GM18519 (cell line): ENCODE measurements at regions not wholly inside any gene's neighbourhood (a gene's known extent, or its start where the extent isn't known, plus 50 kb on each side); places are given as distances from the start of the nearest gene placed in this dataset.
A peak's percentile ranks its signal among the peaks of the same experiment; 100 is the strongest.
"Not testable (repeated sequence)": the region's sequence is repeated elsewhere in the genome, so short reads cannot be mapped to it uniquely, and the experiment has no call there.

Source experiments
- ATAC-seq: cut with Tn5 transposase; IDR thresholded peaks from one replicate; pipeline ENCODE4 v1.9.1; 2021; ENCODE audit warnings: mild to moderate bottlenecking, moderate library complexity; ENCODE audit not compliant: unreplicated experiment, low FRiP score

DNA sequence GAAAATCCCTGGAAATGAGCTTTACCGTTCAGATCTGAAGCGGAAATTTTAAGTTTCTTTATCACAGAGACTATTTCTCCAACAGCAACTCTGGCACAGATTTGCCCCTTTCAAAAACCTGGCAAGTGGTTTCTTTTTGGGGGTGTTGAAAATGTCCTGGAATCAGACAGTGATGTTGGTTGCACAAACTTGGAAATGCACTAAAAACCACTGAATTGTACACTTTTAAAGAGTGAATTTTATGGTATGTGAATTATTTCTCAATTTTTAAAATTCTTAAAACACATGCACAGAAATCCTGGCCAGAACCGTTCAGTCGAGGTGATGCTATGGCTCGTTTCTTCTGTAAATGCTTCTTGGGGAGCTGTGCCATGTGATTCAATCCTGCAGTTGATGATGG is 121.2 kb upstream of the RBPJ start:
- ATAC-seq = no peak

DNA sequence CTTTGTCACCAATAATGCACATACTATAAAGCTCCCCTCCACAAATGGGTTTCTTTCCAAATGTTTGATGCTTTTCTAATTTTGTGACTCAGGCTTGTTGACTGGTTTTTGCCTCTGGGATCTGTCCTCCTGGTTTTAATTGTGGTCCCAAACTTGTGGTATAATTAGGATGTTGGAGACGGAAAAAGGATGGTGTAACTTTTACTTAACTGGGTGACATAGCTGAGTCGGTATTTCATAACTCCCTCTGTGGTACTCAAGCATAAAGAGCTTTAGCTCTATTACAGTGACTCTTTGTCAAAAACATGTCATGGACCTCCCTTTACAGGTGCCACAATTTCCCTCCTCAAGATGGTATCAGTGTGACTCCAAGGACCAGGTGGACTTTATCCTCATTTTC is 119.7 kb upstream of the RBPJ start:
- ATAC-seq = no peak

DNA sequence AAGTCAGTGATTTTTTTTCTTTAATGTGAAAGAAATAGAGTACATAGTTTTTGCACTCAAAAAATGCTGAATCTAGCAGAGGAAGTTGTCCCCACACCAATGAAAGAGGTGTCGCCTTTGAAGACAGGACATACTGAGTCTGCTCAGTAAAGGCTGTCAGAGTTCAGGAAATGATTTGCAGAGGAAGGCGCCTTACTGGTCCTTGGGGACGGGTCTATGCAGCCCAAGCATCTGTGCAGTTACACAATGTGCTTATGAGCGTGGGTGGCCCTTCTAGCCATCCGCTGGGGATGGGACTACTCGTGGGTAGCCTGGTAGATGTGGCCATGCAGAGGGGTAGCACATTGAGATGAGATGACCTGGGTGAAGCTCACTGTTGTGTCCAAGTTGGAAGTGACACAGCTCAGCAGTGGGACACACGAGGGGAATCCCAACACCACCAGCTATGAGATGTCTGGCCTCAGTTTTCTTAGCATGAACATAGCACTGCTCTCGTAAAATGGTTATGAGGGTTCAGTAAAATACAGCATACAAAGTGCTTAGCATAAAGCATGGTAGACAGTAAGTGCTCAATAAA is 116.5 kb upstream of the RBPJ start:
- no peak for ATAC-seq

DNA sequence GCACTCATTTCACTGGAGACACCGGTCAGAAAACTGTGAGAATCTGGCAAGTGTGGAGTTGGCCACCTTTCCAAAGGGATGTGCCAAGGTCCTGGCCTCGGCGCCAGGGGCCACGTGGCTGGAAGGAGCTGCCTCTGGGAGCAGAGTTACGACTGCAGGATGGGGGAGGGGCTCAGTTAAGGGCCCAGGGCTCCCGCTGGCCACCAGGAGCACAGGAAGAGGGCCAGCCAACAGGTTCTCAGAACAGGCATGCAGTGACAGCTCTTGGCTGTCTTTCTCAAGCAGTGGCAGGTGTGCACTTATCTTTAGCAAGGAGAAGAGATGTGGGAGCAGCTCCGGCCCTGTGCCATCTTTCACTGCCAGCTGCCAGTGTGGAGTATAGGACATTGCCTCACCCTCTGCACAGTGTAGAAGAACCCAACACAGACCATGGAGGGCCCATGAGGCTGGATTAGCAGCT is 115.9 kb upstream of the RBPJ start:
- ATAC-seq = no peak

DNA sequence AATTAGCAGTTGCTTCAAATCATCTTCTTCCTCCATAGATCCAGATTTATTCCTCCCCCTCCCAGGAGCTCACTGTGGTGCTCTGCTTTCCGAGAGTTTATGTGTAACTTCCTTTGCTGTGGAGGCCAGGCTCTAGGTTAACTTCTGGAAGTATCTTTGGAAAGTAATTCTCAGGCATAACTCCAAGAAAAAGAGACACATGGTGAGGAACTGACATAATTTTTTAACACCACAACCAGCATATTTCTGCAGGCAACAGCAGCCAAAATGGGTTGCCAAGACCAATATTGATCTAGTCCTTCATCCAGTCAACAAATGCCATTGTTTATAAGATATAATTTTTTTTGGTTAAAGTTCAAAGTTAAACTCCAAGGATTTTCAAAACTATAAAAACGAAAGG is 114.5 kb upstream of the RBPJ start:
- no peak for ATAC-seq

DNA sequence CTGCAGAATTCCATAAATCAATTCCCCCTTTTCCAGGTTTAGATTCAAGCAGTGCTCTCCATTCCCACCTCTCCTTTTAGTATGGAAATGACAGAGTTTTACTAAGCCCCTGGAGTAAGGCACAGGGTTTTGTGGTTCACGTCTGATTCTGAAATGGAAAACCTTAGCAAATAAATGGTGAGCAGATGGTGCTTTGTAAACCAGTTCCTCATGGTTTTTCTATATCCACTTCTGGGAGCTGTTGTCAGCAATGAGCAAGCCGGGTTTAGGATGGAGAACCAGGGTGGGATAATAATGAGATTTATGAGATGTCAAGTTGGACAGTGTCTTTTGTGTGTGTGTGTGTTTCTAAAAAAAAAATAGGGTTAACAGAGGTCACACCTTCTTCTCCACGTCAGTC is 113.8 kb upstream of the RBPJ start:
- ATAC-seq = no peak

DNA sequence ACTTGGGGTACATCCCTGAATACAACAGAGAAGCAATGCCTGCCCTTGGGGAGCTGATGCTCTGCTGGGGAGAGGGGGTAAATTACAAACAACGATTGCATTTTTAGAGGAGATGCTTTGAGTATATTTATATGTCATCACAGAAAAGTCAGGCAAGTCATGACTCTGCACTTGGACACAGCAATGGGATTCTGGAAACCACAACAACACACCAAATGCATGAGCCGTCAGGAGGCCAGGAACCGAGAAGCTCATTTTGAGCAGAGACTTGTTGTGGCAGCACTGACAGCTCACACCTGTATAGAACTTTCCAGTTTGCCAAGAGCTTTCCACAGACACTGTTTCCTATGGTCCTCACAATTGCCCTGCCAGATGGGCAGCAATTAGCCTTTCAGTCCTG is 113.2 kb upstream of the RBPJ start:
- no peak for ATAC-seq

DNA sequence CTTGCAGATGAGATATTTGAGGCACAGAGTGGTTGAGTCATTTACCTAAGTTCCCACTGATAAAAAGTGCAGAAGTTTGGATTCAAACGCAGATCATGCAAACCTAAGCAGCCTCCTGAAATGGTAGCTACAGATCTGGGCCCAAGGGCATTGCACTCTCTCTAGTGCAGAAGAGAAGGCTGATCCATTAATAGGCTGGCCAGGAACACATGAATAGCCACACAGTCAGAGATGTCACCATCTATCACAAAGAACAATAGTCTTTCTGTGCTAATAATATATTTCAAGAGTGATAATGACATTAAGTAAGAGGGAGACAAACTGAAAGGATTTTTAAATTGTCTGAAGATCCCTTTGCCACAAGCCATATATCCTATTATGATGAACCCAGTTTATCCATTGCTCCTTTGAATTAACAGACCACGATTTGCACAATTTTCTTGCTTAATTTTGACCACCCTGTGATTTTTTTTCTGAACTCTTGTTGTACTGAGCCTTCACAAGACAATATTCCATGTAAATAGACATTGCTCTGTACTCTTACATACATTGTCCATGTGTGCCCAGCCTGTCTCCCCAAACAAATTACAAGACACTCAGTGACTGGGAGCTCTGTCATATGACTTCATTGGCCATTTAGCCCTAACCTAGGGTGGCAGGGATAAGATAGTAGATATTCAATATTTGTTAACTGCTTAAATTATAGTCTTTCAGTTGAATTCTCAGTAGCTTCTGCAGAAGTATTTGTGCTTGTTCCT is 112.4 kb upstream of the RBPJ start:
- no peak for ATAC-seq

DNA sequence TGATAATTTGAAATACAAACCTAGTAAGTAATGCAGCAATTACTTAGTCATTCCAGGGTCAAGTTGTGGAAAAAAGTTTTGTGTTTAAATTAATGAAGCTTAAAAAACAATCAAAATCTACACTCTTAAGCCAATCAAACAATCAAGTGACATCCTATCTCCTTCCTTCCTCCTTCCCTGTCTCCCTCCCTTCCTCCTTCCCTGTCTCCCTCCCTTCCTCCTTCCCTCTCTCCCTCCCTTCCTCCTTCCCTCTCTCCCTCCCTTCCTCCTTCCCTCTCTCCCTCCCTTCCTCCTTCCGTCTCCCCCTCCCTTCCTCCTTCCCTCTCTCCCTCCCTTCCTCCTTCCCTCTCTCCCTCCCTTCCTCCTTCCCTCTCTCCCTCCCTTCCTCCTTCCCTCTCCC is 111.4 kb upstream of the RBPJ start:
- not testable (repeated sequence) for ATAC-seq

DNA sequence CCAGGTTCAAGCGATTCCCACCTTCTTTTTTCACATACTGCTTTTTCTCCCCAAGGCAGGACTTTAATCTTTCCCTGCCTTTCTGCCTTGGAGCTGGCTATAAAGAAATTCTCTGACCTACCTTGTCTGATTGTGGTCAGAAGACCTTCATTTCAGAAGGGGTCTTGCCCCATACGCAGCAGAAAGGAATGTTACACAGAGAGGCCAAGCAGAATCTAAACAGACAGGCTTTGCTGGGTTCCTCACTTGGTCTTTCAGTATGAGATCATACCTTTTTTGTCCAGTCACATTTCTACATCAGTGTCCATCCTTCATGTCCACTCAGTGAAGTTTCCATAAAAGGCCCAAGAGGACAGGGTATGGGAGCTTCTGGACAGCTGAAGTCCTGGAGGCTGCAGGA is 108.3 kb upstream of the RBPJ start:
- no peak for ATAC-seq

DNA sequence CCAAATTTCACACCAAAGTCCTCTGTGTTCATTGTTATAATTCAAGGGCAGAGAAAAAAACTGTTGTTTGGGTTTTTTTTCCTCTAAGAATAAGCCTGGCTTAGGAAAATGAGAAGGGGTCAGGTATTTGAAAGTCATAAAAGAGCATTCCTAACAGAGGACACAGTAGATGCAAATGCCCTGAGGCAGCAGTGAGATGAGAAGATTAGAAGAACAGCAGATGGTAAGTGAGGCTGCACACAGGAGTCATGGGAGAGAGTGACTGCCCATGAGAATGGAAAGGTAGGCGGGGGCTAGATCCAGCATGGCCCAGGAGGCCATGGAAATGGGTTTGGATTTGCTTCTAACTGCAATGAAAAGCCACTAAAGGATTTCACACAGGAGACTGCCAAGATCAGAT is 107.5 kb upstream of the RBPJ start:
- ATAC-seq = no peak

DNA sequence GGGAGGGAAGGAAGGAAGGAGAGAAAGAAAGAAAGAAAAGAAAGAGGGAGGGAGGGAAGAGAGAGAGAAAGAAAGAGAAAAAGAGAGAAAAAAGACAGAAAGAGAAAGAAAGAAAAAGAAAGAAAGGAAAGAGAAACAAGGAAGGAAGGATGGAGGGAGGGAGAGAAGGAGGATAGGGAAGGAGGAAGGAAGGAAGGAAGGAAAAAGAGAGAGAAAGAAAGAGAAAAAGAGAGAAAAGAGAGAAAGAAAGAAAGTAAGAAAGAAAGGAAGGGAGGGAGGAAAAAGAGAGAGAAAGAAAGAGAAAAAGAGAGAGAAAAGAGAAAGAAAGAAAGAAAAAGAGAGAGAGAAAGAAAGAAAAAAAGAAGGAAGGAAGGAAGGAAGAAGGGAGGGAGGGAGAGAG is 105.8 kb upstream of the RBPJ start:
- no peak for ATAC-seq

DNA sequence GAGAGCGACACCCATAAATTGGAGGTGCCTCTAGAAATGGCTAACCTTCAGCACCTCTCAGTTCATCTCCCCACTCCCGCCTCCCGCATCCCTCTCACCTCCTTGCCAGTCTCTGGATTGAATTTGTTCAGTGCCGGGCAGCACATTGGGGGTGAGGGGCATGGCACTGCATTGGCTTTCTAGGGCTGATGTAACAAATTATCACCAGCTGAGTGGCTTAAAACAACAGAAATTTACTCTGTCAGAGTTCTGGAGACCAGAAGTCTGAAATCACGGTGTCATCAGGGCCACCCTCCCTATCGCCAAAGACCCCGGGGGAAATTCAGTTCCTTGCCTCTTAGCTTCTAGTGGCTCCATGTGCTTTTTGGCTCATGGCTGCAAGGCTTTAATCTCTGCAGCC is 105.1 kb upstream of the RBPJ start:
- ATAC-seq = no peak

DNA sequence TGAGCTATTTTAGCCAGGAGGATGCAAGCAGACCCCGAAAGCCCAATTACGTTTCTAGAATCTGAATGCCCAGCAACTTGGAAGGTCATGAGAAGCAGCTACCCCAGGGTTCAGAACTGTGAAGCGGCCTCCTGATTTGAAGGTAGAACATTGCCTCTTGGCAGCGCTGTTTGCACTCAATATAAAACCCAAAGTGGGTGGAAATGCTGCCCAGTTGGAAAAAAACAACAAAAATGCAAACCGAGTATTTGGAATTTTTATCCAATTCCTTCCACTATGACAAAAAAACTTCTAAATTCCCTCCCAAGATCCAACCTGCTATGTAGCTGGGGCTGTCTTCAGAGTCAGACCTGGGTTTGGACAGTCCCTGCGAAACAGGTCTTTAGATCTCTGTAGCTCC is 103.3 kb upstream of the RBPJ start:
- ATAC-seq = no peak

DNA sequence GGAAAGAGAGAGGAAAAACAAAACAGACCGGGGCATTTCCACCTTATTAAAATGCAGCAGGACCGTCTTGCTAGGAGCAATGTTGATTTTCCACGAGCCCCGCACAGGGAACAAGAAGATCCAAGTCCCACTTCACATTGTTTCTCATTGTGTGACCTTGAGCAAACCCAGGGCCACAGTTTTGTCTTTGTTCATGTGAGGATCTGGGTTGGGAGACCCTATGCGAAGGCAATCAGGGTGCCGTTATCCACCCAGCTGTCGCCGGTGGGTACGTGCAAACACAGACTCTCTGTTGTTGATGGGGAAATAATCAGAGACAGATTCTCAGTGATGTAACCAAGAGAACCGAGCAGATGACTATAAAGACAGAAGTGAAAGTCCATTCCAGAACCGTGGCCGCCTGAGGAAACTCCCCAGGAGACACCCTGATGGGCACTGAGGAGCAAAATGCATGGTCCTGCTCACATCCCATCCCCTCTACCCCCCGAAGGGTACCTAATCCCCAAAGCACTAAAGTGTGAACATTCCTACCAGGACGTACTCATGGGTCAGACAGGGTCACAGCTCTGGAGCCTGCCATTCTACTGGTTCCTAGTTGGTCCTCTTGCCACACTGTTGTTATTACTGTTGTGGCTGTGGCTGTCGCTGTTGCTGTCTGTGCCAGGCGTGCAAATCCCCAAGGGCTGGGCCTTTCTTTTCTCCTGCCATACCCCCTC is 102.7 kb upstream of the RBPJ start:
- ATAC-seq = peak; percentile 84

DNA sequence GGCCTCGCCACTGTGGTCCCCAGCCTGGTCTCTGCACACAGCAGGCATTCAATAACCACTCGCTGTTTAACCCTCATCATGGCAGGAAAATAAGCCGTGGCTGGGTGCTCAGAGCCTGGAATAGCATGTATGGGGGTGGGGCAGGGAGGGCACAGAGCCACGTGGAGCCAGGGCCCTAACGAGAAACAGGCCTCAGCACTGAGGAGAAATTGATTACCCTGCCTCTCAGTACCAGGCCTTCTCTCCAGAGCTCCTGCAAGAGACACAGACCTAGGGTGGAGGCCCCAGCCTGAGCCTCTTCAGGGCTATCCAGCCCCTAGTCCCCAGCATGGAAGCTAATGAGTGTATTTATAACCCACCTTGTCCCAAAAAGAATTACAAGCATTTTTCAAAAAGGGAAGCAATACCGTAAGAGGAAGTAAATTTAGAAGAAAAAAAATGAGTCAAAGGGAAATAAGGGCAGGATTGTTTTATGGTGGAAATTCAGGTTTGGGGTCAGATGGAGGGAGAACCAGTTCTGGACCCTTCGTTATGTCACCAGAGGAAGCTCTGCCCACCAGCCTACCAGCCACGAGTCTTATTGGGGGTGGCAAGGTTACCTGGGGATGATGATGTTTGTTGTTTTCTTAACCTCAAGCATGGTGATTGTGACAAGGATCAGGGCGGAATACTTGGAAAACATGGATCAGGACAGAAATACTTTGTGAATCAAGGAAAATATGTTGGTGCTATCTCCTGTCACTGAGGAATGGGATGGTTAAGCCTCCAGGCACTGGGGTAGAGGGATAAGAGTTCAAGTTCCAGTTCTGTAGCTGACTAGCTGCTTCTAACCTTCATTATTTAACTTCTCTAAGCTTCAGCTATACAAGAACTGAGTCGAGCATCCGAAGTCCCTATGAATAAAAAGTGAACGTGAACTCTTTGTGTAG is 101.9 kb upstream of the RBPJ start:
- ATAC-seq = peak; percentile 12

DNA sequence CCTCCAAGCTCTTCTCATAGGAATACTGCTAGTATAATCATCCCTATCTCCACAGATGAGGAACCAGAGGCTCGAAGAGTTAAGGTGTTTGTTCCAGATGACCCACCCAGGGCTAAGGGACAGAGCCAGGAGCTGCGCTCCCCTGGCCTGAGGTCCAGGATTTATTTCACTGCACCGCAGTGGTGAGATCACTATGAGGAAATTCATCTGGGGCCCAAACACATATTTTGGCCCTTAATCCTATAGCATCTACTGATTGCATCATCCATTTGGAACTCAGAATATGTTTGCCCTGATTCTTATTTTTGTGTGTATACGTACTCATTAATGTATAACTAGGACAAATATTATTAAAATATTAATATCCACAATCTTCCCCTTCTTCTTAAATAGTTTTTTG is 100.1 kb upstream of the RBPJ start:
- ATAC-seq = no peak

DNA sequence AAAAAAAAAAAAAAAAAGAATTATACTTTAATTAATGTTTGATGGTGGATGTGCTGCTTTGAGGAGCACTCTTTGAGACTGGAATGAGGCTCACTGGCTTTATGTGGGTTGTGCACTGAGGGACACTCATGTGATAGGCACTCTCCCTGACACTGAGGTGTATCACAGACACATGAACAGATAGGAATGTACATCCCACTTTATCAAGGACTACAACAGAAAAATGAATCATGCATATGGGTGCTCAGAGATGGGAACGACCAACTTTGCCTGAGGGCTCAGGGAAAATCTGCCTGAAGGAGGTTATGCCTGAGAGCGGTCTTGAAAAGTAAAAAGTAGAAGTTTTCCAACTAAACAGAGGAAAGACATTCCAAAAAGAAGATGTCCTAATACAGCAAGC is 97.7 kb upstream of the RBPJ start:
- ATAC-seq = no peak

DNA sequence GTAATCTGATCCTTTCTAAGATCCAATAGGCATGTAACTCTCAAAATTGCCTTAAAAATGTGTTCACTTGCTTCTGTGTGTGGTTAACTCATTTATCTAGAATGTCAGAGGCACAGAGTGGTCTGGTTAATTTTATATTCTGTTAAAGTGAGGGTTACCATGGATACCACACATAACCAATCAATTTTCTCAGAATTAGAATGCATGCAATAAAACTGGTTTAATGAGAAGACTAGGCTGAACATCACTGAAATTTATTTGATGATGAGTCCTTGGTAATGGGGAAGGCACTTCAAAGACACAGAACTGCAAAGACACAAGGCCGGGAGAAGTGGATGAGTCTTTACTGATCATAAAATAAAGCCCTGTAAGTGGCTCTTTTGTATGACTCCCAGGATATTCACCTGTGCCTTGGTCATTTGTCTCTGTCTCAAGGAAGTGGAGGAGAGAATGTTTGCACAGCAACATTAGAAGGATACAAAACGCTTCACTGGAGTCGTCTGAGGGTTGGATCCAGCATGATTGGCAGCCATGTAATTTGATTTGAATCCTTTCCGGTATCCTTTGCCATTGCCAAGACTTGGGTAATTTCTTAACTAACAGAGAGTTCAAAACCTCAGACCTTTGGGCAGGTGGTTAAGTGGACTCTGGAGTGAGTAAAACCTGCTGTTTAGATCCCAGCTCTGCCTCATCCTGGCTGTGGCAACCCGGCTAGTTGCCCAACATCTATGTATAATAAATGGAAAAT is 94.0 kb upstream of the RBPJ start:
- ATAC-seq = no peak

DNA sequence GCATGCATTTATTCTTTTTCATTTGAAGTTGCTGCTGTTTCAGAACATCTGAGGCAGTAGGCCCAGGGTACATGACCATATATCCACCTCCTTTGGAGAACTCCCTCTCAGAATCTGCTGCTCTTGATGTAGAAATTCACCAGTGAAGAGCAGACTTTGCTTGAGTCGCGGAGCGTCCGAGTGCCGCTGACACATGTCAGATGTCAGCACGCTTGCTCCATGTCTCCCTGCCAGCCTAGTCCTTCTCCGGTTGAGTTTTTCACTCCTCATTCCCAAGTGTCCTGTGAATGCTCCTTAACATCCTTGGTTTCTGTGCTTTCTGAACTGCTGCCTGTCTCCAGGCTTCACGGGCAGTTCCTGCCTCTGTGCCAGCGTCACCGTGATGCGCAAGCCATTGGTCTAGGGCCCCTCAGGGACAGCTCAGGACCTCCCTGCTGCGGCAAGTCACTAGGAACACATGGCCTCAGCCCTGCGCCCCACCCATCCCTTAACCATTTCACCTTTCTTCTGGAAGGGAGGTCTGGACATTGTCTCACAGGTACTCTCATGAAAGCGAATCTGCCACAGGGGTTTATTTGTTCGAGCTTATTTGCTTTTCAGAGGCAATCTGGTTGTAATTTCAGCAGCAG is 93.1 kb upstream of the RBPJ start:
- no peak for ATAC-seq
